ENCODE measurements at regions not wholly inside any gene's neighbourhood (a gene's known extent, or its start where the extent isn't known, plus 50 kb on each side); places are given as distances from the start of the nearest gene placed in this dataset.

- TF ChIP-seq CTCF (conservative IDR thresholded peaks at IDR 0.05; ENCODE audit: low read length) (no peak), EZH2phosphoT487 (IDR thresholded peaks at IDR 0.05; ENCODE audit: borderline replicate concordance) (no peak)
- H3K9ac ChIP-seq (ENCODE audit: low read depth, low read length, poor library complexity, severe bottlenecking) = no peak overlapping the region
- H3K9me3 ChIP-seq (ENCODE audit: insufficient read depth, low read depth, low read length) = peaks cover 4% of the 10 kb centered on the region; the same call in 1 of the 2 replicates
- H3K27me3 ChIP-seq (ENCODE audit: insufficient read depth, low read length, poor library complexity, severe bottlenecking) = no peaks in the 10 kb centered on the region
- no peak overlapping the region for H2AFZ ChIP-seq (ENCODE audit: low read length)
- no peak overlapping the region for H3K4me2 ChIP-seq (ENCODE audit: low read depth, low read length, poor library complexity, severe bottlenecking)
- H3K4me3 ChIP-seq (ENCODE audit: low read length, poor library complexity, severe bottlenecking) = no peak overlapping the region
- no peaks in the 10 kb centered on the region for H3K9me2 ChIP-seq (replicated peaks; ENCODE audit: low read depth, low read length)
- H4K20me1 ChIP-seq (ENCODE audit: insufficient read depth, low read length, poor library complexity, severe bottlenecking) = no peaks in the 10 kb centered on the region
- H3K4me1 ChIP-seq (ENCODE audit: insufficient read depth, low read length, poor library complexity, severe bottlenecking) = no peaks in the 10 kb centered on the region
- H3K79me2 ChIP-seq (ENCODE audit: insufficient read depth, low read length) = no peaks in the 10 kb centered on the region
- H3K36me3 ChIP-seq (ENCODE audit: insufficient read depth, low read length) = no peaks in the 10 kb centered on the region
- H3F3A ChIP-seq (ENCODE audit: low read depth) = no peaks in the 10 kb centered on the region
These were observed 68.3 kb upstream of the ACYP2 start for GRCh38 chr2:54047091-54047490.

- Histone ChIP-seq H3K9me3 (ENCODE audit: insufficient read depth, low read depth, low read length) (peaks cover 4% of the 10 kb centered on the region; the same call in 1 of the 2 replicates), H3K79me2 (ENCODE audit: insufficient read depth, low read length) (no peaks in the 10 kb centered on the region), H3K4me3 (ENCODE audit: low read length, poor library complexity, severe bottlenecking) (no peak overlapping the region), H3F3A (ENCODE audit: low read depth) (no peaks in the 10 kb centered on the region), H3K4me2 (ENCODE audit: low read depth, low read length, poor library complexity, severe bottlenecking) (no peak overlapping the region), H4K20me1 (ENCODE audit: insufficient read depth, low read length, poor library complexity, severe bottlenecking) (no peaks in the 10 kb centered on the region), H3K36me3 (ENCODE audit: insufficient read depth, low read length) (no peaks in the 10 kb centered on the region), H3K9ac (ENCODE audit: low read depth, low read length, poor library complexity, severe bottlenecking) (no peak overlapping the region), H3K4me1 (ENCODE audit: insufficient read depth, low read length, poor library complexity, severe bottlenecking) (no peaks in the 10 kb centered on the region), H3K9me2 (replicated peaks; ENCODE audit: low read depth, low read length) (no peaks in the 10 kb centered on the region), H3K27me3 (ENCODE audit: insufficient read depth, low read length, poor library complexity, severe bottlenecking) (no peaks in the 10 kb centered on the region), H2AFZ (ENCODE audit: low read length) (no peak overlapping the region)
- no peak for TF ChIP-seq EZH2phosphoT487 (IDR thresholded peaks at IDR 0.05; ENCODE audit: borderline replicate concordance)
These were observed 72.3 kb upstream of the PSME4 start for GRCh38 chr2:54042897-54043620.

GRCh38 chr2:54042341-54042740 lies 71.5 kb upstream of the PSME4 start:
- Histone ChIP-seq H3K4me1 (ENCODE audit: insufficient read depth, low read length, poor library complexity, severe bottlenecking) (no peaks in the 10 kb centered on the region), H3K36me3 (ENCODE audit: insufficient read depth, low read length) (no peaks in the 10 kb centered on the region), H3K4me2 (ENCODE audit: low read depth, low read length, poor library complexity, severe bottlenecking) (no peak overlapping the region), H3K27me3 (ENCODE audit: insufficient read depth, low read length, poor library complexity, severe bottlenecking) (no peaks in the 10 kb centered on the region), H3K4me3 (ENCODE audit: low read length, poor library complexity, severe bottlenecking) (no peak overlapping the region), H2AFZ (ENCODE audit: low read length) (no peak overlapping the region), H3K9me2 (replicated peaks; ENCODE audit: low read depth, low read length) (no peaks in the 10 kb centered on the region), H3K9me3 (ENCODE audit: insufficient read depth, low read depth, low read length) (peaks cover 4% of the 10 kb centered on the region; the same call in 1 of the 2 replicates), H3F3A (ENCODE audit: low read depth) (no peaks in the 10 kb centered on the region), H3K9ac (ENCODE audit: low read depth, low read length, poor library complexity, severe bottlenecking) (no peak overlapping the region), H3K79me2 (ENCODE audit: insufficient read depth, low read length) (no peaks in the 10 kb centered on the region), H4K20me1 (ENCODE audit: insufficient read depth, low read length, poor library complexity, severe bottlenecking) (no peaks in the 10 kb centered on the region)
- TF ChIP-seq EZH2phosphoT487 (IDR thresholded peaks at IDR 0.05; ENCODE audit: borderline replicate concordance) (no peak), CTCF (conservative IDR thresholded peaks at IDR 0.05; ENCODE audit: low read length) (no peak)

- Histone ChIP-seq H3K36me3 (ENCODE audit: insufficient read depth, low read length) (no peaks in the 10 kb centered on the region), H3K79me2 (ENCODE audit: insufficient read depth, low read length) (no peaks in the 10 kb centered on the region), H3K4me2 (ENCODE audit: low read depth, low read length, poor library complexity, severe bottlenecking) (no peak overlapping the region), H2AFZ (ENCODE audit: low read length) (no peak overlapping the region), H3K27me3 (ENCODE audit: insufficient read depth, low read length, poor library complexity, severe bottlenecking) (no peaks in the 10 kb centered on the region), H3K9me2 (replicated peaks; ENCODE audit: low read depth, low read length) (no peaks in the 10 kb centered on the region), H3K9ac (ENCODE audit: low read depth, low read length, poor library complexity, severe bottlenecking) (no peak overlapping the region), H4K20me1 (ENCODE audit: insufficient read depth, low read length, poor library complexity, severe bottlenecking) (no peaks in the 10 kb centered on the region), H3K9me3 (ENCODE audit: insufficient read depth, low read depth, low read length) (peaks cover 4% of the 10 kb centered on the region; the same call in 1 of the 2 replicates), H3K4me3 (ENCODE audit: low read length, poor library complexity, severe bottlenecking) (no peak overlapping the region), H3K4me1 (ENCODE audit: insufficient read depth, low read length, poor library complexity, severe bottlenecking) (no peaks in the 10 kb centered on the region), H3F3A (ENCODE audit: low read depth) (no peaks in the 10 kb centered on the region)
- no peak for TF ChIP-seq CTCF (conservative IDR thresholded peaks at IDR 0.05; ENCODE audit: low read length)
- no peak for TF ChIP-seq EZH2phosphoT487 (IDR thresholded peaks at IDR 0.05; ENCODE audit: borderline replicate concordance)
These were observed 70.3 kb upstream of the PSME4 start for GRCh38 chr2:54041135-54041534.

Measured in Loucy (cell line).